HG03460 (cell line): ENCODE measurements at regions not wholly inside any gene's neighbourhood (a gene's known extent, or its start where the extent isn't known, plus 50 kb on each side); places are given as distances from the start of the nearest gene placed in this dataset.
"Not testable (repeated sequence)": the region's sequence is repeated elsewhere in the genome, so short reads cannot be mapped to it uniquely, and the experiment has no call there.

Experiments
- ATAC-seq: cut with Tn5 transposase; IDR thresholded peaks from one replicate; pipeline ENCODE4 v1.9.1; 2021; ENCODE audit not compliant: unreplicated experiment

DNA sequence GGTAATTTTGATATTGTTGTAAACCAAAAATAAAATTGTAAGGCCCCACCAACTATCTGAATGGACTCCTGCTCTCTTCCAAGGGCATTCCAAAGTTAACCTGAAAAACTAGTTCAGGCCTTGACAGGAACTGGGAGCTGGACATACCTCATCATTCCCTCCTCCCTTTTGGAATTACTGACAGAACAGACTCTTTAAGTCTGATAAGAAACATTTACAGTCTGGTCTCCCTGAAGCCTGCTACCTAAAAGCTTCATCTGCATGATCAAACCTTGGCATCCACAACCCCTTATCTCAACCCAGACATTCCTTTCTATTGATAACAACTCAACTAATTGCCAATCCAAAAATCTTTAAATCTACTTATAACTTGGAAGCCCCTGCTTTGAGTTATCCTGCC lies 123.8 kb downstream of the TLR5 start:
- ATAC-seq: no peak

GRCh38 chr1:223020770-223021169 lies 122.3 kb downstream of the TLR5 start:
- no peak for ATAC-seq

DNA sequence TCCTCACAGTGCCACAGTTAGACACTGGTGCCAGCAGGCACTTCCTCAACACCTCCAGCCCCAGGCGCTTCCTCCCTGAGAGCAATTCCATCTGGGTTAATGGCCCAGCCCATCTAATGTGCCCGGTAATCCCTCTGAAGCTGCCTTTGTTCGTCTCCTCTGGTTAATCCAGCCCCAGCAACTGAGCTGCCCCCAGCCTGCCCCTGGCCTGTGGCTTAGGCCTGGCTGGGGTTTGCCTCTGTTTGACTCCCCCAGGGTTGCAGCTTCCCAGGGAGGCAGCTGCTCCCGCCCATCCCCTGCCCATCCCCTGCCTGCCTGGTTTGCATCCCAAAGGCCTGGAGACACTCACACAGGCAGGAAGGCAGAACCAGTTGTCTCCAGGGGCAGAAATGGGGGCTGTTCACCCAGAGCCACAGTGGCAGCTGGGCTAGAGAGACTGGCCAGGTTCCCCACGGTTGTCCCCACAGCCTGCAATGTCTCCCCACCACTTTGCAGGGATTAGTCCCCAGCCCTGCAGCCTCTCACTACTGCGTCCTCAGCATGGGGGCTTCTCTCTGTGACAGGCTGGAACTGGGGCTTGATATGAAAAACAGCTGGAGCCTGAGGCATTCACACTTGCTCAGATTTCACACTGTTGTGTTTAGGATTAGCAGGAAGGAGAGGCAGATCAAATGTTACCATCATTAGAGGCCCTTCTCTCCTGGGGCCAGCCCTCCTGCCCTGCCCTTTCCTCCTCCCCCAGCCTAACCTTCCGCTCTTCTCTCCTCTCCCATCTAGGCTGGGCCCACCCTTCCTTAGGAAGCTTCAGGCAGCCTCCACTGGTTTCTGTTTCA lies 120.2 kb downstream of the TLR5 start:
- no peak for ATAC-seq

DNA sequence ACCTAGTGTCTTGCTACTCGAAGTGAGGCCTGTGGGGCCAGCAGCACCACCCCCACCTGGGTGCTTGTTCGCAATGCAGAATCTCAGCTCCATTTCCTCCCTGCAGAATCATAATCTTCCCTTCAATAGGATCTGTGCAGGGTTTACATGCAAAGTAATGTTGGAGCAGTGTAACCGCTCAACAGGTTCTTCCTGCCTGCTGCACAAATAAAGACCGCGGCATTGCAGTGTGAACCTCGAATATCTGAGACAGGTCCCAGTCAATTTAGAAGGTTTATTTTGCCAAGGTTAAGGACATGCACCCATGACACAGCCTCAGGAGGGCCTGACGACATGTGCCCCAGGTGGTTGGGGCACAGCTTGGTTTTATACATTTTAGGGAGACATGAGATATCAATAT lies 119.2 kb downstream of the TLR5 start:
- no peak for ATAC-seq

- ATAC-seq: not testable (repeated sequence)
Measured at GRCh38 chr1:223024486-223024885, 118.6 kb downstream of the TLR5 start.

GRCh38 chr1:223025190-223025734 lies 117.8 kb downstream of the TLR5 start:
- not testable (repeated sequence) for ATAC-seq

- not testable (repeated sequence) for ATAC-seq
Measured at GRCh38 chr1:223026639-223027038, 116.4 kb downstream of the TLR5 start.

DNA sequence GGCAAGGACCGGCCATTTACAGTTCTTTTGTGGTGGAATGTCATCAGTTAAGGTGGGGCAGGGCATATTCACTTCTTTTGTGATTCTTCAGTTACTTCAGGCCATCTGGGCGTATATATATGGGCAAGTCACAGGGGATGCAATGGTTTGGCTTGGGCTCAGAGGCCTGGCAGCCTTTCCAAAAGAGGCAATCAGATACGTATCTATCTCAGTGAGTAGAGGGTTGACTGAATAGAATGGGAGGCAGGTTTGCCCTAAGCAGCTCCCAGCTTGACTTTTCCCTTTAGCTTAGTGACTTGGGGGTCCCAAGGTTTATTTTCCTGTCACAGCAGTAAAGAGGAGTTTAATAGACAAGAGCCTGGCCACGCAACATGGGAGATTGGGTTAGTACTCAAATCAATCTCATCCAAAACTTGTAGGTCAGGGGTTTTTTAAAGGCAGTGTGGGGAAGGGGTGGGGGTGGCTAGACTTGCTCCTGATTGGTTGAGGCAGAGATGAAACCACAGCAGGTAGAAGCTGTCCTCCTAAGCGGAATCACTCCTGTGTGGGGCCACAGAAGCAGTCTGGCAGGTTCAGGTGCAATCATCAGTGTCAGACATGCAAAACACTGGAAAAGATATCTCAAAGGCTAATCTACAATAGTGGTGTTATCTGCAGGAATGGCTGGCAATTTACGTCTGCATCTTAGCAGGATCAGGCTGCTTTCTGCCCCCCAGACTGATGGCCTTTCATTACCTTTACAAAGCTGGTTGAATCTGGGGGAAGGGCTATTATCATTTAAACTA lies 112.9 kb downstream of the TLR5 start:
- no peak for ATAC-seq

- no peak for ATAC-seq
Measured at GRCh38 chr1:223030871-223031400, 112.1 kb downstream of the TLR5 start.

DNA sequence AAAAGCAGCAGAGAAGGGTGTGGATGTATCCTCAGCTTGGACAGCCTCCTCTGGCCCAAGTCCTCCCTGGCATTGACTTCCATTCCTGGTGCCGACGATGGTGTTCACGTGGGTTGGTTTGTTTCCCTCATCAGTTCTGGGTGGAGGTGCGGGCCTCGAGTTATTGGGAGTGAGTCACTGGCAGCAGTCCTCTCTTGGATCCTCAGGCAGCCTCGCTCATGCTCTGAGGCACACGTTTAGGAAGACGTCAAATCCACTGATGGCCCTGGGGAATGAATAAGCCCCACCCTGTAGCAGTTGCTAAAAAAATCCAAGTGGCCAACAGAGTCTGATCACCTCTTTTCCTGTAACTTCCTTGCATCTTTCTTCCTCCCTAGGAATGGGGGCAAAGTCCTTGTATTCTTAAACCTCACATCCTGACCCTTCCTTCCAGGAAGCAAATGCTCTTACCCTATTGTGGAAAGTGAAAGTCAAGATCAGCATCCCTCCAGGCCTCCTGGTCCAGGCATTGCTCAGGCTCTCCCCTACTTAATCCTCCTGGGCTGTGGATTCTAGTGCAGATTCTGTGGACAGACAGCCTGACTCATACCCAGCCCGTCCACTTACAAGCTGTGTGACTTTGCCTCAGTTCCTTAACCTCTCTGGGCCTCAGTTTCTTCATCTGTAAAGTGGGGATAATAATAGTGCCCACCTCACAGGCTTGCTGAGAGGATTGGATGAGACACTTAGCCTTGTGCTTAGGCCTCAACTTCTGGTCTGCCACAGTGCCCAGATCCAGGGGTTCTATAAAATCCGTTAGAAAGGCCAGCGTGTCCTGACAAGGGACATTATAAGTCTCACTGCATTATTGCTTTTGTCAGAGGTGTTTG lies 111.1 kb downstream of the TLR5 start:
- ATAC-seq: no peak

GRCh38 chr1:223033658-223034057 lies 109.4 kb downstream of the TLR5 start:
- ATAC-seq: no peak

DNA sequence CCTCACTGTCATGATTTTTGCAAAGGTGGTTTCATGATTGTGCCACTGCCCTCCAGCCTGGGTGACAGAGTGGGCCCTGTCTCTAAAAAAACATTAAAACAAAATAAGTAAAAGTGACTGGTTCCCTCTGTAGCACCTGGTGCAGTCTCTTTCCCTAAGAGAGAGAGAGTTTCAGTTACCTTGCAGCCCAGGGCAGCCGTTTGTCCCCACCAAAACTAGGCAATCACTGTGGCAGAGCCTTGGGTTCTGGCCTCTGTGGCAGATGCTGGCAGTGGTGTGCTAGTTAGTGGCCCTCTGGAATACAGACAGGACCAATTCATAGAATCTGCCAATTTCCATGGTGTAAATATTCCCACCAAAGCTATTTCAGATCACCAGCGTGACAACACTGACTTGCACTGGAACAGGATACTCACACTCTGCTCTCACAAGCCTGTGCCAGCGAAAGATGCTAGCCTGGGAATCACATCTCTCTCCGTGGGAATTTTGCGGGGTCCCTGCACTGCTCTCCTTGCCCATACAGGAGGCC lies 108.7 kb downstream of the TLR5 start:
- ATAC-seq: no peak

GRCh38 chr1:223035724-223036478 lies 107.1 kb downstream of the TLR5 start:
- no peak for ATAC-seq

GRCh38 chr1:223036479-223036845 lies 106.6 kb downstream of the TLR5 start:
- ATAC-seq: no peak

GRCh38 chr1:223037845-223038244 lies 105.2 kb downstream of the TLR5 start:
- ATAC-seq: no peak

DNA sequence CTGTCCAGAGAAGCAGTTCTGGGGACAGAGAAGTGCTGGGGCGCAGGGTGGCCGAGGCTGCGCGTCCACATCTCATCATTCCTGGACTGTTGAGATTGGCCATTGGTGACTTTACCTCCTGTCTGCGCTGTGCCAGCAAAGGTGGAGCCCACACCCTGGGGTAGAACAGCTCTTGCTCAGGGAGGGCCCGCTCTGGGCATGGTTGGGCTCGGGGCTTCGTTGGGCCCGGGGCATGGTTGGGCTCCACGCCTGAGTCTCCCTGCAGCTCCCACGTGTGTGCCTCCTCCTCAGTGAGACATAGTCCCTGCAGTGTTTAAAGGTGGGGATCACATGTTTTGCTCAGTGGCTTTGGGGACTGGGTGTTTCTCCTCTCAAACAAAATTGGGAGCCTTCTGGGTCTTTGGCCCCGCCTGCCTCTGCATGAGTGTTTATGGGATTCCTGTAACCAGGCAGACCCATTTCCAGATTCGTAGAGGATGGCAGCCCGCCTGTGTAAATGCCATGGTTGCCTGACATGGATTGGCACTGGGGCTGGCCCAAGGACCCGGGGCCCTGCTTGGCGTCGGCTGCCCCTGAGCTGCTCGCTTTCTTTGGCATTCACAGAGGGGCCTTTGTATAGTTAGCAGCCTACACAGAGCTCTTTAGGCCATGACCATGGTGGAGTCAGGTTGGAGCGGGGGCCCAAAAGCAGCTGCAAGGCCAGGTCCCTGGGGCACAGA lies 104.6 kb downstream of the TLR5 start:
- no peak for ATAC-seq

DNA sequence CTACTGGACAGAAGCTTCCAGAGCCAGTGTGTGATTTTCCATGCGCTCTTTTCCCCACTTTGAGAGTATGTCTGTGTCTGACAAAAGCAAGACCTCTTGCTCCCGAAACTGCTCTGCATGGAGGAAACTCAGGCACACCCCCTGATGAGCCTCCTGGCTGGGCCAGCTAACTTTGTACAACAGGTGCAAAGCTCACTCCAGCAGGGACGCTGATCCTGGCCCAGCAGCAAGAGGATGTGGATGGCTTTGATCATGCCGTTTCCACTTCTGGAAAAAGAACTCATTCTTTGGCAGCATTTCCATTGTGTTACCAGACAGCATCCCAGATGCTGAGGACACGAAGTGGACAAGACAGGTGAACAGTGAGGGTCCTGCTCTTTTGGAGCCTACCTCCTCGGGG lies 103.1 kb downstream of the TLR5 start:
- no peak for ATAC-seq

- no peak for ATAC-seq
Measured at GRCh38 chr1:223041481-223041880, 101.6 kb downstream of the TLR5 start.
